OCI-LY3 (cell line): ENCODE measurements at regions not wholly inside any gene's neighbourhood (a gene's known extent, or its start where the extent isn't known, plus 50 kb on each side); places are given as distances from the start of the nearest gene placed in this dataset.

Source experiments
- H2AFZ ChIP-seq: fragments of 200-600, 300-600 bp; shearing (Covaris generic); 2 replicates; pipeline ENCODE4 v1.6.0; 2014; ENCODE audit warnings: antibody characterized with exemption, low read depth, low read length
- H3K27ac ChIP-seq: fragments of 200-600, 300-600 bp; sonication (generic); 2 replicates; pipeline ENCODE4 v1.5.1; 2014; ENCODE audit warnings: mild to moderate bottlenecking, low read length, moderate library complexity, mixed read lengths
- H3K27me3 ChIP-seq: fragments of 200-600, 300-600 bp; sonication (generic); 2 replicates; pipeline ENCODE4 v1.6.1; 2014; ENCODE audit warnings: low read depth, low read length, mixed read lengths
- H3K36me3 ChIP-seq: fragments of 200-600, 300-600 bp; sonication (generic); replicated peaks from 2 replicates; pipeline ENCODE3; 2014; ENCODE audit warnings: low read depth, low read length, mixed read lengths
- H3K4me1 ChIP-seq: fragments of 300-600, 200-600 bp; sonication (generic); 2 replicates; pipeline ENCODE4 v1.6.1; 2014; ENCODE audit warnings: low read length, mixed read lengths
- H3K4me2 ChIP-seq: fragments of 200-600, 300-600 bp; sonication (generic); 2 replicates; pipeline ENCODE4 v1.6.1; 2014; ENCODE audit warnings: low read length, mixed read lengths
- H3K4me3 ChIP-seq: fragments of 300-600, 200-600 bp; sonication (generic); 2 replicates; pipeline ENCODE4 v1.5.1; 2014; ENCODE audit warnings: antibody characterized with exemption, mild to moderate bottlenecking, low read length, moderate library complexity
- H3K79me2 ChIP-seq: fragments of 300-600, 200-600 bp; shearing (Covaris generic); 2 replicates; pipeline ENCODE4 v1.6.1; 2014; ENCODE audit warnings: mild to moderate bottlenecking, low read length, mixed read lengths
- H3K9ac ChIP-seq: fragments of 300-600, 200-600 bp; shearing (Covaris generic); 2 replicates; pipeline ENCODE4 v1.6.0; 2014; ENCODE audit warnings: mild to moderate bottlenecking, low read length, moderate library complexity
- H3K9me3 ChIP-seq: fragments of 200-600, 300-600 bp; shearing (Covaris generic); 2 replicates; pipeline ENCODE4 v1.6.1; 2014; ENCODE audit warnings: low read length, mixed read lengths; ENCODE audit not compliant: insufficient read depth
- H4K20me1 ChIP-seq: fragments of 200-600, 300-600 bp; sonication (generic); 2 replicates; pipeline ENCODE4 v1.6.1; 2016; ENCODE audit warnings: low read length, mixed read lengths; ENCODE audit not compliant: insufficient read depth
- CTCF ChIP-seq: fragments of 200-600, 300-600 bp; sonication (generic); IDR thresholded peaks from 2 replicates; pipeline ENCODE4 v1.5.1; 2014; ENCODE audit warnings: antibody characterized with exemption, low read length, low read depth
- EZH2phosphoT487 ChIP-seq: fragments of 200-600 bp; shearing (Covaris generic); IDR thresholded peaks from 2 replicates; pipeline ENCODE4 v1.6.1; 2018; ENCODE audit warnings: antibody characterized with exemption, mixed run types, low read depth

GRCh38 chr2:19614066-19614465 is 255.6 kb upstream of the OSR1 start:
- Histone ChIP-seq H3K79me2 (no peaks in the 10 kb centered on the region), H3K9me3 (0 out of 2 replicates have a peak, but pooled peaks cover 8% of the 10 kb centered on the region), H3K4me3 (no peak overlapping the region), H3K36me3 (peaks cover 2% of the 10 kb centered on the region), H3K27ac (peak overlapping the region; percentile 20; the same call in 1 of the 2 replicates), H3K4me1 (peaks cover 23% of the 10 kb centered on the region), H4K20me1 (no peaks in the 10 kb centered on the region), H2AFZ (no peak overlapping the region), H3K9ac (no peak overlapping the region), H3K4me2 (peak overlapping the region; percentile 27), H3K27me3 (peaks cover 2% of the 10 kb centered on the region; the same call in 1 of the 2 replicates)
- TF ChIP-seq EZH2phosphoT487 (no peak), CTCF (no peak)

- Histone ChIP-seq H3K27me3 (peaks cover 6% of the 10 kb centered on the region; the same call in 1 of the 2 replicates), H3K79me2 (no peaks in the 10 kb centered on the region), H4K20me1 (no peaks in the 10 kb centered on the region), H3K4me3 (no peak overlapping the region), H3K4me2 (no peak overlapping the region), H3K9ac (no peak overlapping the region), H3K9me3 (0 out of 2 replicates have a peak, but pooled peaks cover 8% of the 10 kb centered on the region), H3K36me3 (peaks cover 2% of the 10 kb centered on the region), H2AFZ (no peak overlapping the region), H3K4me1 (peaks cover 31% of the 10 kb centered on the region), H3K27ac (no peak overlapping the region)
- no peak for TF ChIP-seq CTCF
- TF ChIP-seq EZH2phosphoT487 = no peak
Measured at GRCh38 chr2:19611491-19612332, 253.3 kb upstream of the OSR1 start.

GRCh38 chr2:19609266-19609665 is 250.8 kb upstream of the OSR1 start:
- no peak overlapping the region for H3K4me2 ChIP-seq
- H3K79me2 ChIP-seq = no peaks in the 10 kb centered on the region
- TF ChIP-seq CTCF (no peak), EZH2phosphoT487 (no peak)
- H3K9ac ChIP-seq = no peak overlapping the region
- no peaks in the 10 kb centered on the region for H4K20me1 ChIP-seq
- no peaks in the 10 kb centered on the region for H3K9me3 ChIP-seq
- H2AFZ ChIP-seq = no peak overlapping the region
- H3K27ac ChIP-seq = no peak overlapping the region
- H3K4me1 ChIP-seq = peaks cover 24% of the 10 kb centered on the region
- no peak overlapping the region for H3K4me3 ChIP-seq
- H3K27me3 ChIP-seq = peaks cover 6% of the 10 kb centered on the region; the same call in 1 of the 2 replicates
- H3K36me3 ChIP-seq = no peaks in the 10 kb centered on the region

GRCh38 chr2:19607931-19608771 is 249.7 kb upstream of the OSR1 start:
- no peak overlapping the region for H3K9ac ChIP-seq
- H3K36me3 ChIP-seq = no peaks in the 10 kb centered on the region
- H3K9me3 ChIP-seq = no peaks in the 10 kb centered on the region
- no peak overlapping the region for H3K4me2 ChIP-seq
- H3K27me3 ChIP-seq = peaks cover 6% of the 10 kb centered on the region; the same call in 1 of the 2 replicates
- peaks cover 13% of the 10 kb centered on the region for H3K4me1 ChIP-seq
- no peaks in the 10 kb centered on the region for H4K20me1 ChIP-seq
- TF ChIP-seq EZH2phosphoT487 (no peak), CTCF (no peak)
- H3K4me3 ChIP-seq = no peak overlapping the region
- H2AFZ ChIP-seq = no peak overlapping the region
- H3K79me2 ChIP-seq = no peaks in the 10 kb centered on the region
- H3K27ac ChIP-seq = no peak overlapping the region
